GM19238 (cell line): ENCODE measurements at regions not wholly inside any gene's neighbourhood (a gene's known extent, or its start where the extent isn't known, plus 50 kb on each side); places are given as distances from the start of the nearest gene placed in this dataset.

Experiments
- DNase-seq: peaks from one replicate; pipeline ENCODE4 v3.0.0; 2011; ENCODE audit warnings: low spot score; ENCODE audit not compliant: insufficient read length

GRCh38 chr19:30668521-30669155 is 296.5 kb downstream of the ZNF536 start:
- DNase-seq, result no peak

- no peak for DNase-seq
Measured at GRCh38 chr19:30667746-30668145, 295.6 kb downstream of the ZNF536 start.

GRCh38 chr19:30667227-30667626 is 295.0 kb downstream of the ZNF536 start:
- DNase-seq, result no peak

- DNase-seq, result peak; percentile 27
Measured at GRCh38 chr19:30666301-30666803, 294.2 kb downstream of the ZNF536 start.

GRCh38 chr19:30665449-30665848 is 293.3 kb downstream of the ZNF536 start:
- no peak for DNase-seq

GRCh38 chr19:30663611-30664174 is 291.5 kb downstream of the ZNF536 start:
- DNase-seq, result no peak

- DNase-seq, result no peak
Measured at GRCh38 chr19:30662211-30662861, 290.2 kb downstream of the ZNF536 start.

GRCh38 chr19:30659638-30660037 is 287.5 kb downstream of the ZNF536 start:
- DNase-seq, result no peak

GRCh38 chr19:30656520-30657100 is 284.4 kb downstream of the ZNF536 start:
- DNase-seq, result no peak

GRCh38 chr19:30653646-30654386 is 281.6 kb downstream of the ZNF536 start:
- no peak for DNase-seq

- DNase-seq, result no peak
Measured at GRCh38 chr19:30652751-30653150, 280.6 kb downstream of the ZNF536 start.

- DNase-seq, result no peak
Measured at GRCh38 chr19:30651691-30652090, 279.5 kb downstream of the ZNF536 start.

GRCh38 chr19:30651066-30651465 is 278.9 kb downstream of the ZNF536 start:
- DNase-seq, result no peak

GRCh38 chr19:30649934-30650614 is 277.9 kb downstream of the ZNF536 start:
- DNase-seq, result no peak

- no peak for DNase-seq
Measured at GRCh38 chr19:30648866-30649862, 277.0 kb downstream of the ZNF536 start.

- DNase-seq, result no peak
Measured at GRCh38 chr19:30647891-30648720, 275.9 kb downstream of the ZNF536 start.

GRCh38 chr19:30646806-30647205 is 274.6 kb downstream of the ZNF536 start:
- DNase-seq, result no peak

GRCh38 chr19:30645946-30646577 is 273.9 kb downstream of the ZNF536 start:
- no peak for DNase-seq
